Nephron progenitor cell (in vitro differentiated cells): ENCODE measurements at regions not wholly inside any gene's neighbourhood (a gene's known extent, or its start where the extent isn't known, plus 50 kb on each side); places are given as distances from the start of the nearest gene placed in this dataset.

Experiments used
- DNase-seq: peaks from one replicate; pipeline ENCODE4 v3.0.0; 2021
- H3K27ac Mint-ChIP-seq: 2 replicates; pipeline ENCODE4 v1.8.0; 2021; ENCODE audit warnings: mild to moderate bottlenecking, moderate library complexity, mixed read lengths
- H3K27me3 Mint-ChIP-seq: 2 replicates; pipeline ENCODE4 v1.8.0; 2021; ENCODE audit warnings: mild to moderate bottlenecking, low read depth, mixed read lengths; ENCODE audit not compliant: poor library complexity
- H3K36me3 Mint-ChIP-seq: 2 replicates; pipeline ENCODE4 v1.8.0; 2021; ENCODE audit warnings: low read depth, mixed read lengths
- H3K4me1 Mint-ChIP-seq: 2 replicates; pipeline ENCODE4 v1.8.0; 2021; ENCODE audit warnings: mixed read lengths
- H3K4me3 Mint-ChIP-seq: 2 replicates; pipeline ENCODE4 v1.8.0; 2021; ENCODE audit warnings: mild to moderate bottlenecking, moderate library complexity, mixed read lengths
- H3K9me3 Mint-ChIP-seq: 2 replicates; pipeline ENCODE4 v1.8.0; 2021; ENCODE audit warnings: mild to moderate bottlenecking, moderate library complexity, mixed read lengths
- TF ChIP-seq, protein P1 (sequence below): fragments of 200-600 bp; sonication (generic); IDR thresholded peaks from 2 replicates; pipeline ENCODE4 v1.5.0; 2021; ENCODE audit warnings: antibody characterized with exemption

DNA sequence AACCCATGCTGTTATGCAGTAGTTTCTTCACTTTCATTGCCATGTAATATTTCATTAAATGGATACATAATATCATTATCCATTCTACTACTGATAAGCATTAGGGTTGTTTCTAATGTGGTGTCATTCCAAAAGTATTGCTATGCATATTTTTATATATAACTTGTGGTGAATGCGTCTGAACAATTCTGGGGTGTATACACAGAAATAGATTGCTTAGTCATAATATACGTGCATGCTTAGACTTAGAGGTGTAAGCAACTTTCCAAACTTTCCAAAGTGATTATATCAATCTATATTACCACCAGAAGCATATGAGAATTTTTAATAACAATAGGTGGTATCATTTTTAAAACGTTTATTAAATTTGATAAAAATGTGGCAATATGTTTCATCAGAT is 540.9 kb downstream of the DSC3 start:
- TF ChIP-seq, protein P1, sequence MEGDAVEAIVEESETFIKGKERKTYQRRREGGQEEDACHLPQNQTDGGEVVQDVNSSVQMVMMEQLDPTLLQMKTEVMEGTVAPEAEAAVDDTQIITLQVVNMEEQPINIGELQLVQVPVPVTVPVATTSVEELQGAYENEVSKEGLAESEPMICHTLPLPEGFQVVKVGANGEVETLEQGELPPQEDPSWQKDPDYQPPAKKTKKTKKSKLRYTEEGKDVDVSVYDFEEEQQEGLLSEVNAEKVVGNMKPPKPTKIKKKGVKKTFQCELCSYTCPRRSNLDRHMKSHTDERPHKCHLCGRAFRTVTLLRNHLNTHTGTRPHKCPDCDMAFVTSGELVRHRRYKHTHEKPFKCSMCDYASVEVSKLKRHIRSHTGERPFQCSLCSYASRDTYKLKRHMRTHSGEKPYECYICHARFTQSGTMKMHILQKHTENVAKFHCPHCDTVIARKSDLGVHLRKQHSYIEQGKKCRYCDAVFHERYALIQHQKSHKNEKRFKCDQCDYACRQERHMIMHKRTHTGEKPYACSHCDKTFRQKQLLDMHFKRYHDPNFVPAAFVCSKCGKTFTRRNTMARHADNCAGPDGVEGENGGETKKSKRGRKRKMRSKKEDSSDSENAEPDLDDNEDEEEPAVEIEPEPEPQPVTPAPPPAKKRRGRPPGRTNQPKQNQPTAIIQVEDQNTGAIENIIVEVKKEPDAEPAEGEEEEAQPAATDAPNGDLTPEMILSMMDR, result no peak
- H3K4me3 Mint-ChIP-seq, result no peak overlapping the region

GRCh38 chr18:30500240-30500945 is 542.1 kb downstream of the DSC3 start:
- H3K9me3 Mint-ChIP-seq, result no peaks in the 10 kb centered on the region
- no peaks in the 10 kb centered on the region for H3K4me1 Mint-ChIP-seq
- H3K4me3 Mint-ChIP-seq, result no peak overlapping the region
- H3K36me3 Mint-ChIP-seq, result no peaks in the 10 kb centered on the region
- no peak for DNase-seq
- H3K27me3 Mint-ChIP-seq, result no peaks in the 10 kb centered on the region
- TF ChIP-seq, protein P1, result no peak
- H3K27ac Mint-ChIP-seq, result no peak overlapping the region

More for the DNA sequence above, 540.9 kb downstream of the DSC3 start:
- H3K4me1 Mint-ChIP-seq, result no peaks in the 10 kb centered on the region
- no peak for DNase-seq
- no peaks in the 10 kb centered on the region for H3K27me3 Mint-ChIP-seq
- no peaks in the 10 kb centered on the region for H3K9me3 Mint-ChIP-seq
- no peaks in the 10 kb centered on the region for H3K36me3 Mint-ChIP-seq
- no peak overlapping the region for H3K27ac Mint-ChIP-seq

GRCh38 chr18:30499721-30500120 is 542.8 kb downstream of the DSC3 start:
- no peak for DNase-seq
- H3K4me1 Mint-ChIP-seq, result no peaks in the 10 kb centered on the region
- H3K36me3 Mint-ChIP-seq, result no peaks in the 10 kb centered on the region
- TF ChIP-seq, protein P1, result no peak
- no peak overlapping the region for H3K4me3 Mint-ChIP-seq
- H3K27ac Mint-ChIP-seq, result no peak overlapping the region
- H3K9me3 Mint-ChIP-seq, result no peaks in the 10 kb centered on the region
- H3K27me3 Mint-ChIP-seq, result no peaks in the 10 kb centered on the region

DNA sequence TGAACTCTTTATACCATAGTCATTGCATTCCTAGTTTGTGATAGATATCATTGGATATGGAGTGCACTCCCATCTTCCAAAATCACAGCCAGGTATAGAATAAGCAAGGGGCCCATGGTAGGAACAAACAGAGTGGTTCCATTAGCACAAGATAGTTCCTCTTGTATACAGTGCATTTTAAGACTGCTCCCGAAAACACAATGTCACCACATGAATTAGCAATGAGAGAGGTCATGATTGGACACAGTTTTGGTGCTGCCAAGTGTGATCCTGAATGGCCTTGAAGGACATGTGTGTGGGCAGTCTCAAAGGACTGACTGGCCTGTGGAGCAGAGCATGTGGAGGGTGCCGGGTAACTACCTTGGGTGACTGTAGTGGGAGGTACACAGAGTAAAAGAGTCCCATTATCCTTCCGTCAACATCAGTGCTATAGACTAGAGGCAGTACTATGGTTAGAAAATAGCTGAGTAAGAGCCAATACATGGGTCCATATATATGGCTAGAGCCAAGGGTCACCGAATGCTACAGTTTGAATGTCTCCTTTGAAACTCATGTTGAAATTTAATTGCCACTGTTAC is 549.9 kb downstream of the DSC3 start:
- H3K36me3 Mint-ChIP-seq, result no peaks in the 10 kb centered on the region
- no peaks in the 10 kb centered on the region for H3K4me1 Mint-ChIP-seq
- H3K27ac Mint-ChIP-seq, result no peak overlapping the region
- no peaks in the 10 kb centered on the region for H3K9me3 Mint-ChIP-seq
- no peak for DNase-seq
- H3K27me3 Mint-ChIP-seq, result no peaks in the 10 kb centered on the region
- TF ChIP-seq, protein P1, result no peak
- H3K4me3 Mint-ChIP-seq, result no peak overlapping the region

- H3K27me3 Mint-ChIP-seq, result no peaks in the 10 kb centered on the region
- no peak overlapping the region for H3K4me3 Mint-ChIP-seq
- TF ChIP-seq, protein P1, result no peak
- no peak overlapping the region for H3K27ac Mint-ChIP-seq
- no peak for DNase-seq
- no peaks in the 10 kb centered on the region for H3K4me1 Mint-ChIP-seq
- H3K36me3 Mint-ChIP-seq, result no peaks in the 10 kb centered on the region
- H3K9me3 Mint-ChIP-seq, result no peaks in the 10 kb centered on the region
Observed at GRCh38 chr18:30491815-30492551, 550.6 kb downstream of the DSC3 start.
